ENCODE measurements at regions not wholly inside any gene's neighbourhood (a gene's known extent, or its start where the extent isn't known, plus 50 kb on each side); places are given as distances from the start of the nearest gene placed in this dataset.

GRCh38 chr6:6964675-6965074, 143.1 kb upstream of the RREB1 start (continued):
- TF ChIP-seq ZNF692 (tag by site-specific recombination; IDR thresholded peaks at IDR 0.05) (no peak), HOXA7 (CRISPR knock-in tag; IDR thresholded peaks at IDR 0.05; ENCODE audit: borderline replicate concordance) (no peak), TSHZ1 (tag by site-specific recombination; IDR thresholded peaks at IDR 0.05; ENCODE audit: borderline replicate concordance) (no peak), ZSCAN16 (tag by site-specific recombination; IDR thresholded peaks at IDR 0.05) (no peak), ZNF391 (tag by site-specific recombination; IDR thresholded peaks at IDR 0.05; ENCODE audit: borderline replicate concordance, low read depth) (no peak), ZNF184 (tag by site-specific recombination; IDR thresholded peaks at IDR 0.05) (no peak), ZNF843 (tag by site-specific recombination; IDR thresholded peaks at IDR 0.05) (no peak), ZNF529 (tag by site-specific recombination; IDR thresholded peaks at IDR 0.05; ENCODE audit: insufficient replicate concordance) (no peak), PRDM10 (tag by site-specific recombination; IDR thresholded peaks at IDR 0.05) (no peak), ZNF837 (tag by site-specific recombination; IDR thresholded peaks at IDR 0.05) (no peak), ZIC2 (tag by site-specific recombination; IDR thresholded peaks at IDR 0.05) (no peak)

GRCh38 chr6:6966127-6966526, 141.6 kb upstream of the RREB1 start:
- no peaks in the 10 kb centered on the region for H3K36me3 ChIP-seq (ENCODE audit: control insufficient read depth in 2 of 2, insufficient read depth in 1 of 2, low read length in 2 of 2)
- H3K27ac ChIP-seq (ENCODE audit: extremely low read depth, low read depth, low read length): no peak overlapping the region
- H3K4me1 ChIP-seq (ENCODE audit: control insufficient read depth, insufficient read depth, low read length): no peaks in the 10 kb centered on the region
- H3K9me3 ChIP-seq (ENCODE audit: control insufficient read depth, insufficient read depth, low read depth, low read length): no peaks in the 10 kb centered on the region
- POLR2A ChIA-PET: no interaction called here
- no peak for TF ChIP-seq ZNF433 (tag by site-specific recombination; IDR thresholded peaks at IDR 0.05; ENCODE audit: low read depth)
- no peak for TF ChIP-seq ZNF214 (tag by site-specific recombination; IDR thresholded peaks at IDR 0.05; ENCODE audit: borderline replicate concordance)
- no peak for TF ChIP-seq GLIS1 (tag by site-specific recombination; IDR thresholded peaks at IDR 0.05)
- no peak for TF ChIP-seq ZNF391 (tag by site-specific recombination; IDR thresholded peaks at IDR 0.05; ENCODE audit: borderline replicate concordance, low read depth)
- TF ChIP-seq ZNF510 (tag by site-specific recombination; IDR thresholded peaks at IDR 0.05; ENCODE audit: insufficient replicate concordance): no peak
- no peak for TF ChIP-seq ZNF133 (tag by site-specific recombination; IDR thresholded peaks at IDR 0.05)
- no peak for TF ChIP-seq PRDM1 (tag by site-specific recombination; IDR thresholded peaks at IDR 0.05)
- no peak for TF ChIP-seq GLI4 (tag by site-specific recombination; IDR thresholded peaks at IDR 0.05)
- no peak for TF ChIP-seq ZNF518A (tag by site-specific recombination; conservative IDR thresholded peaks at IDR 0.05; ENCODE audit: low read depth)
- no peak for TF ChIP-seq SCRT1 (tag by site-specific recombination; IDR thresholded peaks at IDR 0.05; ENCODE audit: borderline replicate concordance)
- no peak for TF ChIP-seq ZBTB20 (tag by site-specific recombination; IDR thresholded peaks at IDR 0.05)
- TF ChIP-seq ZNF324 (tag by site-specific recombination; IDR thresholded peaks at IDR 0.05): no peak
- no peak overlapping the region for H3K4me3 ChIP-seq (ENCODE audit: low read depth, low read length)
- CTCF ChIA-PET: interaction anchor here (1.1 kb wide), 1 partner anchor 13 kb away, joined by 3 read pairs; no protein-coding TSS in a partner anchor

All from HEK293 (cell line).